HUES6 (cell line): ENCODE measurements at regions not wholly inside any gene's neighbourhood (a gene's known extent, or its start where the extent isn't known, plus 50 kb on each side); places are given as distances from the start of the nearest gene placed in this dataset.
"Not testable (repeated sequence)": the region's sequence is repeated elsewhere in the genome, so short reads cannot be mapped to it uniquely, and the experiment has no call there.

Experiments
- H3K27ac ChIP-seq: 2 replicates; pipeline ENCODE4 v1.7.0; 2013; ENCODE audit warnings: low read depth, mild to moderate bottlenecking, low read length, inconsistent platforms
- H3K27me3 ChIP-seq: 2 replicates; pipeline ENCODE4 v1.6.1; 2013; ENCODE audit warnings: low read length; ENCODE audit not compliant: control insufficient read depth, insufficient read depth
- H3K36me3 ChIP-seq: 2 replicates; pipeline ENCODE4 v1.6.1; 2013; ENCODE audit warnings: low read length; ENCODE audit not compliant: control insufficient read depth, insufficient read depth
- H3K4me1 ChIP-seq: 2 replicates; pipeline ENCODE4 v1.6.1; 2013; ENCODE audit warnings: low read length; ENCODE audit not compliant: control insufficient read depth, insufficient read depth
- H3K4me3 ChIP-seq: 2 replicates; pipeline ENCODE4 v1.5.1; 2013; ENCODE audit warnings: low read depth, low read length
- H3K9ac ChIP-seq: one replicate; pipeline ENCODE4 v1.6.1; 2013; ENCODE audit warnings: mild to moderate bottlenecking, low read length
- H3K9me3 ChIP-seq: 2 replicates; pipeline ENCODE4 v1.6.1; 2013; ENCODE audit warnings: low read depth, low read length; ENCODE audit not compliant: control insufficient read depth, insufficient read depth

DNA sequence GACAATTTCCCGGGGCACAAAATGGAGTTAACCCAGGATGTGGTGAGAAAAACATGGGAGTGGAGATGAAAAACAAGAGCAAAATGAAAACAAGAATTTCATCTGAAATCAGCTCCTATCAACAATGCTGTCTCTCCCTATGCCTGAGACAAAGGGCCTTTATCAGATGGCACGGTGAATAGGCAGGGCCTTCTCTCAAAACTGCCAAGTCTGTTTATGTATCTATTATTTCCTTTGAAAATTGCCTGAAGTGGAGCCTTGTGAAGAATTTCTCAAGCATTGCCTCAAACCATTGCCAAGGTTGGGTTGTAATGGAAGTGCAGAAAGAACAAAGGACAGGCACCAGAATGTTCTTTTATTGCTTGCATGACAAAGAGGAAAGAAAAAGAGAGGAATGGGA lies 74.7 kb downstream of the BTBD3 start:
- Histone ChIP-seq H3K4me3 (no peak overlapping the region), H3K4me1 (peaks cover 7% of the 10 kb centered on the region; the same call in 1 of the 2 replicates), H3K36me3 (no peaks in the 10 kb centered on the region), H3K9me3 (no peaks in the 10 kb centered on the region), H3K9ac (no peak overlapping the region), H3K27me3 (no peaks in the 10 kb centered on the region), H3K27ac (no peak overlapping the region)

DNA sequence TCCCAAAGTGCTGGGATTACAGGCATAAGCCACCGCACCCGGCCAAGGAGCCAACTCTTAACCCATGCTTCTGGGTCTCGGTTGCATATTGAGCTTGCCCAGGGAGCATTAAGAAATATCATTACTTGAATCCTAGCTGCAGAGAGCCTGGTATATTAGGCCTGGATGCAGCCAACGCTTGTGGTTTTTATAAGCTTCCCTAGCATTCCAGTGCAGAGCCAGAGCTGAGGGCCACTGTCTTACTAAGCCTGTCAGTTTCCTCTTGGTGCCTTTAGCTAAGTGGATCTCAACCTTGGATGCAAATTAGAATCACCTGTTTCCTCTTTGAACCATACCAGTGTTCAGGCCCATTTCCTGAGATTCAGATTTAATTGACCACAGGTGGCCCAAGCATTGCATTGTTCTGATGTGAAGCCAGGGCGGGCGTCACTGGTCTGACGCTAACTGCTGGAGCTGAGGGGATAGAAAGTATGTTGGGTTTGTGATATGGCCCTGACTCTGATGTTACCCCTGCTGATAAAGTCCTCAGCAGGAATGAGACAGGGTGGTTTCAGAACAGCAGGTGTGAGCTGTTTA lies 76.3 kb downstream of the BTBD3 start:
- H3K27ac ChIP-seq: no peak overlapping the region
- H3K4me1 ChIP-seq: peaks cover 7% of the 10 kb centered on the region; the same call in 1 of the 2 replicates
- H3K9me3 ChIP-seq: no peaks in the 10 kb centered on the region
- no peak overlapping the region for H3K9ac ChIP-seq
- H3K4me3 ChIP-seq: no peak overlapping the region
- no peaks in the 10 kb centered on the region for H3K27me3 ChIP-seq
- H3K36me3 ChIP-seq: no peaks in the 10 kb centered on the region

DNA sequence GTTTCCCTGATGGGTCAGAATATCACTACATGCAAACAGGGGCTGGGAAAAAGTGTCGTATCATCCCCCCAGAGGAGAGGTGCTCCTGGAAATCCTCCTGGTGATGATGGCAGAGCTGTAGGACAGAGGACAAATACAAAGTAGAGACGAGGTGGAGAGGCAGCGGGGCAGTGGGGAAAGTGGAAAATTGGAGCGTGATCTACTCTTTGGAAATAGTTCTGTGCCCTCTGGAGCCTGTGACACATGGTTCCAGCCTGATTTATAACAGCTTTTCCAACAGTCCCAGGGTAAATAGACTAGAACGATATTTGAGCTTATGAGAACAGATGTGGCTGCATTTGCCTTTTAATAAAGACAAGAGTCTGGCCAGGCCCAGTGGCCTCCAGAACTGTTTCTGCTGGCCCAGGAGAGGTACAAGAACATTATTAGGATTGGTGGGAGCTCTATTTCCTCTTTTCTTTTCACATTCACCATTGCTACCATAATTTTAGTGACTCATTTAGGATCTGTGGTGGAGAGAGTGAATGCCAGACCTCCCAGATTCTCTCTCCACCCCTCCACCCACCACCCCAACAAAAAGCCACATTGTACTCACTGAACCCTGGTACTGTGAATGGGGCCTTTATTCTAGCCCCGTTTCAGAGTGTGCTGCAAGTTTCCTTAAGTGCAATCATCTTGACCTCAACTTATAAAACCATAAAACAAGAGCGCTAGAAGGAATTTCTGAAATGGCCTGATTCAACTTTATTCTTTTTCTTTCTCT lies 78.3 kb downstream of the BTBD3 start:
- peaks cover 7% of the 10 kb centered on the region; the same call in 1 of the 2 replicates for H3K4me1 ChIP-seq
- H3K9ac ChIP-seq: no peak overlapping the region
- no peaks in the 10 kb centered on the region for H3K9me3 ChIP-seq
- no peaks in the 10 kb centered on the region for H3K27me3 ChIP-seq
- H3K27ac ChIP-seq: no peak overlapping the region
- H3K36me3 ChIP-seq: no peaks in the 10 kb centered on the region
- H3K4me3 ChIP-seq: no peak overlapping the region

DNA sequence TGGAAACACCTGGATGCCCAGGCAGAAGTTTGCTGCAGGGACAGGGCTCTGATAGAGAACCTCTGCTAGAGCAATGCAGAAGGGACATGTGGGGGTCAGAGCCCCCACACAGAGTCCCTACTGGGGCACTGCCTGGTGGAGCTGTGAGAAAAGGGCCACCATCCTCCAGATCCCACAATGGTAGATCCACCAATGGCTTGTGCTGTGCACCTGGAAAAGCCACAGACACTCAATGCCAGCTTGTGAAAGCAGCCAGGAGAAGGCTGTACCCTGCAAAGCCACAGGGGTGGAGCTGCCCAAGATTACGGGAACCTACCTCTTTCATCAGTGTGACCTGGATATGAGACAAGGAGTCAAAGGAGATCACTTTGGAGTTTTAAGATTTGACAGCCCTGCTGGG lies 87.1 kb downstream of the BTBD3 start:
- H3K4me1 ChIP-seq, H3K27ac ChIP-seq, H3K27me3 ChIP-seq, H3K4me3 ChIP-seq, H3K9ac ChIP-seq, H3K36me3 ChIP-seq, H3K9me3 ChIP-seq: not testable (repeated sequence)

DNA sequence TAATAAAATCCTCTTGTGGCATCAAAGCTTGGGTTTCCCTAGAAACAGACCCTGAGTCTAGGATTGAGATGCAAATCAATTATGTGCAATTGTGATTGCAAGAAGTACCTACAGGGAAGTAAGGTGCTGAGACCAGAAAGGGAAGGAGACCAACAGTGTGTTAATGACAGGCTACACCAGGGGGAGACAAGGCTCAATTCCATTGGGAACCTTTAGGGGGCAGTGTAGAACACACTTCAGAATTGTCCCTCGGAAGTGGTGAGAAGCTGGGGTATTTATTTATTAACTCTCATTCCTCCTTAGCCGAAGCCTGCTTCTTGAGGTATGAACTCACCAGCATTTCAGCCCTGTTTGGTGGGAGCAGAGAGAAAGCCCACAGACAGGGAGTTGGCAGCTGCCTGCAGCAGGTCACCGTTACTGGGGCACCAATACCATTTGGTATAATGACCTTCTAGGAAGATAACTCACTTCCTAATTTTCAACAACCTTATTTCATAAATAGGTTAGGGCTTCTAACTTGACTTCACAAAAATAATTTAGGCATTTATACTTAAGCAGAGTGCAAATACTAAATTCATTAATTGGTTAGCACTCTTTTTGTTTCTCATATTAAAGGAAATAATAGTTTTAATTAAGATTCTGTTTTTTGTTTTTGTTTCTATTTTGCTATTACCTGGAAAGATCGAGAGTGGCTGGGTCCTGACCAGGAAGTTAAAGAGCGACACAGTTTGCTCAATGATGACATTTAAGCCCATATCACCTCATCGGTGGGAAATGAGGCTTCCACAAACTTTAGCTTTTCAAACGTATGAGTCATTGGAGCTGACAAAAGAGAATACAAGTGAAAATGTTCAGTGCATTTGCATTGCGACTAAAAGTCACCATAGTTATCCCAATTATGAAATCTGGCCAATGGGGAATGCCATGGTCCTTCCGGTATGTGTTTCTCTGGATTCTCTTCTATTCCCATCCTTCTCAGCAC lies 94.8 kb downstream of the BTBD3 start:
- Histone ChIP-seq H3K4me1 (no peaks in the 10 kb centered on the region), H3K36me3 (no peaks in the 10 kb centered on the region), H3K9ac (no peak overlapping the region), H3K27me3 (no peaks in the 10 kb centered on the region), H3K27ac (no peak overlapping the region), H3K9me3 (no peaks in the 10 kb centered on the region), H3K4me3 (no peak overlapping the region)

DNA sequence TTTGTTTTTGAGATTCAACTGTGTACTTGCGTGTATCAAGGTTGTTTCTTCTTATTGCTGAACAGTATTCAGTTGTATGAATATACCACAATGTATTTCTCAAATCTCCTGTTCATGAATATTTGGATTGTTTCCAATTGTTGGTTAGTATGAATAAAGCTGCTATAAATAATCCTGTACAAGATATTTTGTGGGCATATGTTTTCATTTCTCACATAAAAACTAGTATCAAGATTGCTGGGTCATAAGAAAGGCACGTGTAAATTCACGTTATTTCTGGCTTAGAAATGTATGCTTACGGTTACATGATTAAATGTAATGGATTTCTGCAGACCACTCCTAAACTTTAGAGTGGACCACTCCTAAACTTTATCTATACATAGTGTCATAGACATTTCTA lies 96.6 kb downstream of the BTBD3 start:
- Histone ChIP-seq H3K27ac (no peak overlapping the region), H3K27me3 (no peaks in the 10 kb centered on the region), H3K4me3 (no peak overlapping the region), H3K9ac (no peak overlapping the region), H3K36me3 (no peaks in the 10 kb centered on the region), H3K9me3 (no peaks in the 10 kb centered on the region), H3K4me1 (no peaks in the 10 kb centered on the region)

DNA sequence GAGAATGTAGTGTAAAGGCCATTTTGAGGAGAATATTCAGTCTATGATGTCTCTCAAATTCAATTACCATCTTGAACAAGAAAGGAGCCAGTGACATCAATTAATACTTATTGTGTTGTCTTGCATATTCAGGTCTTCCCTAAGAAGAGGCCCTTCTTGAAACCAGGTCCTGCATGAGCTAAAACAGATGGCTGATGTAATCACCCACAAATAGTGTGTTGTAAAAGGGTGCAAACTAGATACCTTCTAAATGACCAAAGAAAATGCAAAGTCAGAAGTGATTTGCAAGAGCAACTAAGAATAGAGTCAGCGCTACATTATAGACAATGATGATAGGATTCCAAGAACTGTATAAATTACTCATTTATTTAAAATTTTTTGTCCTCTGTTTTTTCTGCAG lies 97.0 kb downstream of the BTBD3 start:
- no peak overlapping the region for H3K27ac ChIP-seq

DNA sequence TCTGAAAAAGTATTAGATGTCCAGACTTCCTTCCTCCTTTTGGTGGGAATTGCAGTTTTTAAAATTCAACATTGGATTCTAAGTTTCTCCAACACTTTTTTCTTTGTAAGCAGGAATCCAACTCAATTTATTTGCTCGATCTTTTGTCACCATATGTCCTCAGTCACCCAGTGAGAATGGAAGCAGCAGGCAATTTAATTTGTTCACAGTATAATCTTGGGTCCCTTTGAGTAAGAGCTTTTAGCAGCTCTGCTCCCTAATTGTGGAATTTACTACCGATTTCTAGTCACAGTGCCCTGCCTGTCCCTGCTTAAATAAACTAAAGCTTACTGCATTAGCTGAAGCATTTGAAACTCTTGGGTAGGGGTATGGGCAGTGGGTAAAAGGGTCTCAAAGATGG lies 98.6 kb downstream of the BTBD3 start:
- no peaks in the 10 kb centered on the region for H3K9me3 ChIP-seq
- H3K4me1 ChIP-seq: no peaks in the 10 kb centered on the region
- no peak overlapping the region for H3K9ac ChIP-seq
- H3K27ac ChIP-seq: no peak overlapping the region
- no peaks in the 10 kb centered on the region for H3K36me3 ChIP-seq
- H3K4me3 ChIP-seq: no peak overlapping the region
- no peaks in the 10 kb centered on the region for H3K27me3 ChIP-seq

More for the DNA sequence above, 97.0 kb downstream of the BTBD3 start:
- Histone ChIP-seq H3K4me3 (no peak overlapping the region), H3K9me3 (no peaks in the 10 kb centered on the region), H3K27me3 (no peaks in the 10 kb centered on the region), H3K4me1 (no peaks in the 10 kb centered on the region), H3K36me3 (no peaks in the 10 kb centered on the region), H3K9ac (no peak overlapping the region)

DNA sequence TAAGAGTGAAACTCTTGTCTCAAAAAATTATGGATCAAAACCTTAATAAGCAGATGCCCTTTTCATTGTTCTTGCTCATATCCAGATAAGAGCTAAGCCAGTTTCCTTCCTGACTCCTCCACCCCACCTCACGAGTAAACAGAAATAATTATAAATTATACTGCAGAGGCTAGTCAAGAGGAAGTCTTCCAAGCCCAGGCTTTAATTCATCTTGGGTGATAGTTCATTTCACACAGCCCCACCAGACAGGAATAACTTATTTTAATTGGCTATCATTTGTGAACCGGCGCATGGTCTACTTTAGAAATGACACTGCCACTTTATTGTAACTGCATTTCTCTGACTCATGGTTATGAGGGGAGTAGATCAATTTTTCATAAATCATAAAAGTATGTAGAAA lies 102.0 kb downstream of the BTBD3 start:
- no peak overlapping the region for H3K4me3 ChIP-seq
- H3K4me1 ChIP-seq: no peaks in the 10 kb centered on the region
- no peaks in the 10 kb centered on the region for H3K9me3 ChIP-seq
- no peaks in the 10 kb centered on the region for H3K36me3 ChIP-seq
- no peak overlapping the region for H3K27ac ChIP-seq
- H3K27me3 ChIP-seq: no peaks in the 10 kb centered on the region
- H3K9ac ChIP-seq: no peak overlapping the region

DNA sequence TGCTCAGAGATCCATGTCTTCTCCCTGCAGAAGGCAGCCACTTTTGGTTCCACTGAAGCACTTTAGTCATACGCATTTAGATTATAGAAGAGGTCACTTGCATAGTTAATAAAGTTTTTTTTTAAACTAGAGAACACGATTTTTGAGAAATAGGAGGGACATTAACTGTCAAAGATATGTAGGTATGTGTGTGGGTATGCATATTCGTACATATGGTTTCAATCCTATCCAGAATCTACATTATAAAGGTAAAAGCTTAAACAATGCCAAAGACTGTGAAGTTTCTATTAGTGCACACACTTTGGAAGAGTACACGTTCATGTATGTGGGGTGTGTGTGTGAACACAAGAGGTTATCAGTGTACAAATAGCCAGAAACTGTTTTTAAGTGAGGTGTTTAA lies 103.2 kb downstream of the BTBD3 start:
- H3K4me3 ChIP-seq: no peak overlapping the region
- H3K4me1 ChIP-seq: no peaks in the 10 kb centered on the region
- H3K27me3 ChIP-seq: no peaks in the 10 kb centered on the region
- no peaks in the 10 kb centered on the region for H3K9me3 ChIP-seq
- no peak overlapping the region for H3K27ac ChIP-seq
- H3K9ac ChIP-seq: no peak overlapping the region
- no peaks in the 10 kb centered on the region for H3K36me3 ChIP-seq

DNA sequence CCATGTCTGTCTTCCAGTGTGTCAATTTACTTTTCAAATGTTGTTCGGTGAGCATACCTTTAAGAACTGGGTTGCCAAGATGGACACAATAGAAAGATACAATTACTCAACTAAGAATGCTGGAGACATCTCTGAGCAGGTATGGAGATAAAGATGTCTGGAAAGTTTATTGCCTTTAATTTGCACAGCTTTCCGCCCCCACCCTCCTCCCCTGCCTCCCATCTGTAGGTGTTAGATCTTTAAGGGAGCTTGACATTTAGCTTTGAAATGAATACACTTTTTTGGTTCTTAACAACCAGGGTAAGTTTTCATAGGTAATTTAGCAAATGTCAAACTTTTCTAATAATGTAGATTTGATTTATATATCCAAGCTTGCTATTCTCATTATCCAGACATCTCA lies 104.4 kb downstream of the BTBD3 start:
- Histone ChIP-seq H3K27ac (no peak overlapping the region), H3K9ac (no peak overlapping the region), H3K36me3 (no peaks in the 10 kb centered on the region), H3K27me3 (no peaks in the 10 kb centered on the region), H3K4me1 (no peaks in the 10 kb centered on the region), H3K4me3 (no peak overlapping the region), H3K9me3 (no peaks in the 10 kb centered on the region)
